ENCODE measurements at regions not wholly inside any gene's neighbourhood (a gene's known extent, or its start where the extent isn't known, plus 50 kb on each side); places are given as distances from the start of the nearest gene placed in this dataset.
A peak's percentile ranks its signal among the peaks of the same experiment; 100 is the strongest.
"Not testable (repeated sequence)": the region's sequence is repeated elsewhere in the genome, so short reads cannot be mapped to it uniquely, and the experiment has no call there.

- DNase-seq = no peak
Observed at GRCh38 chr2:215552144-215552580, 116.3 kb upstream of the FN1 start.

- no peak for DNase-seq
Observed at GRCh38 chr2:215550331-215550730, 114.5 kb upstream of the FN1 start.

- no peak for DNase-seq
Observed at GRCh38 chr2:215548714-215549113, 112.8 kb upstream of the FN1 start.

- no peak for DNase-seq
Observed at GRCh38 chr2:215542690-215543089, 106.8 kb upstream of the FN1 start.

- DNase-seq = peak; percentile 78
Observed at GRCh38 chr2:215540658-215541057, 104.8 kb upstream of the FN1 start.

- peak; percentile 50 for DNase-seq
Observed at GRCh38 chr2:215537611-215538010, 101.7 kb upstream of the FN1 start.

- DNase-seq = no peak
Observed at GRCh38 chr2:215536510-215536909, 100.6 kb upstream of the FN1 start.

- no peak for DNase-seq
Observed at GRCh38 chr2:215535741-215536140, 99.9 kb upstream of the FN1 start.

- DNase-seq = no peak
Observed at GRCh38 chr2:215535125-215535668, 99.3 kb upstream of the FN1 start.

- not testable (repeated sequence) for DNase-seq
Observed at GRCh38 chr2:215533716-215534115, 97.8 kb upstream of the FN1 start.

- no peak for DNase-seq
Observed at GRCh38 chr2:215532844-215533243, 97.0 kb upstream of the FN1 start.

GRCh38 chr2:215531284-215531683, 95.4 kb upstream of the FN1 start:
- no peak for DNase-seq

GRCh38 chr2:215530191-215530968, 94.5 kb upstream of the FN1 start:
- DNase-seq = no peak

GRCh38 chr2:215529271-215529670, 93.4 kb upstream of the FN1 start:
- no peak for DNase-seq

GRCh38 chr2:215528555-215528954, 92.7 kb upstream of the FN1 start:
- DNase-seq = no peak

GRCh38 chr2:215527736-215528135, 91.9 kb upstream of the FN1 start:
- DNase-seq = no peak

- DNase-seq = no peak
Observed at GRCh38 chr2:215526341-215526740, 90.5 kb upstream of the FN1 start.

- DNase-seq = no peak
Observed at GRCh38 chr2:215522237-215522636, 86.4 kb upstream of the FN1 start.

GRCh38 chr2:215521031-215521430, 85.2 kb upstream of the FN1 start:
- peak; percentile 25 for DNase-seq

- no peak for DNase-seq
Observed at GRCh38 chr2:215517391-215517790, 81.5 kb upstream of the FN1 start.

- DNase-seq = no peak
Observed at GRCh38 chr2:215514516-215514915, 78.6 kb upstream of the FN1 start.

GRCh38 chr2:215511454-215512346, 75.8 kb upstream of the FN1 start:
- DNase-seq = no peak

GRCh38 chr2:215507836-215508235, 72.0 kb upstream of the FN1 start:
- DNase-seq = no peak

Data from muscle of arm (tissue), 1 donor.